ENCODE measurements at regions not wholly inside any gene's neighbourhood (a gene's known extent, or its start where the extent isn't known, plus 50 kb on each side); places are given as distances from the start of the nearest gene placed in this dataset.

- Histone ChIP-seq H4K20me1 (ENCODE audit: control insufficient read depth, extremely low read depth, insufficient read depth, low read length) (no peaks in the 10 kb centered on the region), H2AFZ (ENCODE audit: low read length) (no peak overlapping the region), H3K4me1 (ENCODE audit: control insufficient read depth, extremely low read depth, insufficient read depth, low read length) (no peaks in the 10 kb centered on the region), H3K4me3 (replicated peaks in 1 of 4; ENCODE audit: control extremely low read depth in 1 of 4, insufficient read depth in 1 of 4, low read depth in 3 of 4, low read length in 4 of 4) (no peak overlapping the region), H3K9ac (ENCODE audit: insufficient read depth, low read length) (no peak overlapping the region), H3K79me2 (ENCODE audit: control insufficient read depth, insufficient read depth, low read length) (no peaks in the 10 kb centered on the region), H3K27me3 (ENCODE audit: control insufficient read depth, insufficient read depth, low read length) (no peaks in the 10 kb centered on the region), H3K36me3 (ENCODE audit: control insufficient read depth, insufficient read depth, low read length) (no peaks in the 10 kb centered on the region), H3K27ac (ENCODE audit: insufficient read depth, low read length) (no peak overlapping the region), H3K9me3 (ENCODE audit: control insufficient read depth, insufficient read depth, low read depth, low read length) (no peaks in the 10 kb centered on the region), H3K4me2 (ENCODE audit: extremely low read depth, insufficient read depth, low read length) (no peak overlapping the region)
- TF ChIP-seq CTCF (conservative IDR thresholded peaks at IDR 0.05 in 1 of 2, IDR thresholded peaks at IDR 0.05 in 1 of 2; ENCODE audit: low read depth in 1 of 2, low read length in 2 of 2) (no peak), EZH2 (IDR thresholded peaks at IDR 0.05; ENCODE audit: low read length, missing control alignments) (no peak)
- no peak for DNase-seq (ENCODE audit: low read depth in 2 of 2)
Observed at GRCh38 chr12:107423531-107423930, 262.1 kb upstream of the PWP1 start.

GRCh38 chr12:107429006-107429705 is 256.4 kb upstream of the PWP1 start:
- Histone ChIP-seq H3K4me1 (ENCODE audit: control insufficient read depth, extremely low read depth, insufficient read depth, low read length) (no peaks in the 10 kb centered on the region), H3K9me3 (ENCODE audit: control insufficient read depth, insufficient read depth, low read depth, low read length) (no peaks in the 10 kb centered on the region), H3K9ac (ENCODE audit: insufficient read depth, low read length) (no peak overlapping the region), H3K79me2 (ENCODE audit: control insufficient read depth, insufficient read depth, low read length) (no peaks in the 10 kb centered on the region), H3K4me3 (replicated peaks in 1 of 4; ENCODE audit: control extremely low read depth in 1 of 4, insufficient read depth in 1 of 4, low read depth in 3 of 4, low read length in 4 of 4) (no peak overlapping the region), H3K36me3 (ENCODE audit: control insufficient read depth, insufficient read depth, low read length) (no peaks in the 10 kb centered on the region), H2AFZ (ENCODE audit: low read length) (no peak overlapping the region), H4K20me1 (ENCODE audit: control insufficient read depth, extremely low read depth, insufficient read depth, low read length) (no peaks in the 10 kb centered on the region), H3K27ac (ENCODE audit: insufficient read depth, low read length) (no peak overlapping the region), H3K27me3 (ENCODE audit: control insufficient read depth, insufficient read depth, low read length) (no peaks in the 10 kb centered on the region), H3K4me2 (ENCODE audit: extremely low read depth, insufficient read depth, low read length) (no peak overlapping the region)
- no peak for DNase-seq (ENCODE audit: low read depth in 2 of 2)
- TF ChIP-seq CTCF (conservative IDR thresholded peaks at IDR 0.05 in 1 of 2, IDR thresholded peaks at IDR 0.05 in 1 of 2; ENCODE audit: low read depth in 1 of 2, low read length in 2 of 2) (no peak), EZH2 (IDR thresholded peaks at IDR 0.05; ENCODE audit: low read length, missing control alignments) (no peak)

GRCh38 chr12:107431942-107432341 is 253.7 kb upstream of the PWP1 start:
- Histone ChIP-seq H3K9me3 (ENCODE audit: control insufficient read depth, insufficient read depth, low read depth, low read length) (no peaks in the 10 kb centered on the region), H3K4me2 (ENCODE audit: extremely low read depth, insufficient read depth, low read length) (no peak overlapping the region), H3K4me1 (ENCODE audit: control insufficient read depth, extremely low read depth, insufficient read depth, low read length) (peaks cover 2% of the 10 kb centered on the region), H3K9ac (ENCODE audit: insufficient read depth, low read length) (no peak overlapping the region), H3K79me2 (ENCODE audit: control insufficient read depth, insufficient read depth, low read length) (no peaks in the 10 kb centered on the region), H3K27me3 (ENCODE audit: control insufficient read depth, insufficient read depth, low read length) (no peaks in the 10 kb centered on the region), H3K27ac (ENCODE audit: insufficient read depth, low read length) (no peak overlapping the region), H3K4me3 (replicated peaks in 1 of 4; ENCODE audit: control extremely low read depth in 1 of 4, insufficient read depth in 1 of 4, low read depth in 3 of 4, low read length in 4 of 4) (no peak overlapping the region), H2AFZ (ENCODE audit: low read length) (no peak overlapping the region), H4K20me1 (ENCODE audit: control insufficient read depth, extremely low read depth, insufficient read depth, low read length) (no peaks in the 10 kb centered on the region), H3K36me3 (ENCODE audit: control insufficient read depth, insufficient read depth, low read length) (no peaks in the 10 kb centered on the region)
- no peak for DNase-seq (ENCODE audit: low read depth in 2 of 2)
- no peak for TF ChIP-seq EZH2 (IDR thresholded peaks at IDR 0.05; ENCODE audit: low read length, missing control alignments)
- TF ChIP-seq CTCF (conservative IDR thresholded peaks at IDR 0.05 in 1 of 2, IDR thresholded peaks at IDR 0.05 in 1 of 2; ENCODE audit: low read depth in 1 of 2, low read length in 2 of 2): no peak

All from fibroblast of lung (primary cell).